IPS DF 6.9 (cell line): ENCODE measurements at regions not wholly inside any gene's neighbourhood (a gene's known extent, or its start where the extent isn't known, plus 50 kb on each side); places are given as distances from the start of the nearest gene placed in this dataset.
A peak's percentile ranks its signal among the peaks of the same experiment; 100 is the strongest.

Experiments
- DNase-seq: peaks from one replicate; pipeline ENCODE4 v3.0.0-alpha.2; 2013; ENCODE audit warnings: low read depth, low spot score
- H3K27ac ChIP-seq: one replicate; pipeline ENCODE4 v1.5.1; 2013; ENCODE audit warnings: low read length, control low read depth
- H3K27me3 ChIP-seq: 2 replicates; pipeline ENCODE4 v1.6.1; 2013; ENCODE audit warnings: mild to moderate bottlenecking, low read length; ENCODE audit not compliant: control insufficient read depth, insufficient read depth
- H3K36me3 ChIP-seq: 2 replicates; pipeline ENCODE4 v1.6.1; 2013; ENCODE audit warnings: low read length; ENCODE audit not compliant: control insufficient read depth, insufficient read depth
- H3K4me1 ChIP-seq: 2 replicates; pipeline ENCODE4 v1.6.1; 2013; ENCODE audit warnings: low read length; ENCODE audit not compliant: control insufficient read depth, insufficient read depth
- H3K4me3 ChIP-seq: 2 replicates; pipeline ENCODE4 v1.5.1; 2013; ENCODE audit warnings: mild to moderate bottlenecking, low read length
- H3K9me3 ChIP-seq: 2 replicates; pipeline ENCODE4 v1.6.1; 2013; ENCODE audit warnings: low read length, inconsistent platforms; ENCODE audit not compliant: control insufficient read depth, insufficient read depth
- WGBS: extraction: QIAGEN DNeasy Blood & Tissue Kit; methylation state at CpG from one replicate; pipeline ENCODE4 v1.1.7; 2013; ENCODE audit warnings: mixed read lengths, missing lambda C conversion rate; ENCODE audit not compliant: insufficient read length, insufficient coverage; 5-methylcytosine and 5-hydroxymethylcytosine counted together

GRCh38 chr7:156590212-156590611 is 50.4 kb upstream of the RNF32 start:
- Histone ChIP-seq H3K27ac (no peak overlapping the region), H3K4me3 (no peak overlapping the region), H3K36me3 (no peaks in the 10 kb centered on the region), H3K27me3 (no peaks in the 10 kb centered on the region), H3K4me1 (no peaks in the 10 kb centered on the region), H3K9me3 (no peaks in the 10 kb centered on the region)
- no CpG with 5 or more reads among the region's 6 CpGs for WGBS
- DNase-seq: no peak

GRCh38 chr7:156589808-156590207 is 50.8 kb upstream of the RNF32 start:
- Histone ChIP-seq H3K27me3 (no peaks in the 10 kb centered on the region), H3K4me3 (no peak overlapping the region), H3K9me3 (no peaks in the 10 kb centered on the region), H3K36me3 (no peaks in the 10 kb centered on the region), H3K27ac (no peak overlapping the region), H3K4me1 (no peaks in the 10 kb centered on the region)
- DNase-seq: no peak
- WGBS: no CpG with 5 or more reads among the region's 2 CpGs

GRCh38 chr7:156585926-156586325 is 54.6 kb upstream of the RNF32 start:
- no peaks in the 10 kb centered on the region for H3K36me3 ChIP-seq
- H3K27ac ChIP-seq: no peak overlapping the region
- H3K9me3 ChIP-seq: no peaks in the 10 kb centered on the region
- WGBS: no CpG with 5 or more reads among the region's 1 CpG
- no peak for DNase-seq
- no peak overlapping the region for H3K4me3 ChIP-seq
- no peaks in the 10 kb centered on the region for H3K4me1 ChIP-seq
- H3K27me3 ChIP-seq: no peaks in the 10 kb centered on the region

- WGBS: no CpG with 5 or more reads among the region's 6 CpGs
- peak; percentile 64 for DNase-seq
- H3K27me3 ChIP-seq: no peaks in the 10 kb centered on the region
- no peak overlapping the region for H3K4me3 ChIP-seq
- no peaks in the 10 kb centered on the region for H3K4me1 ChIP-seq
- H3K36me3 ChIP-seq: no peaks in the 10 kb centered on the region
- no peaks in the 10 kb centered on the region for H3K9me3 ChIP-seq
- H3K27ac ChIP-seq: no peak overlapping the region
Measured at GRCh38 chr7:156585025-156585648, 55.4 kb upstream of the RNF32 start.

GRCh38 chr7:156582591-156583123 is 57.9 kb upstream of the RNF32 start:
- peaks cover 1% of the 10 kb centered on the region; the same call in 1 of the 2 replicates for H3K4me1 ChIP-seq
- no peak overlapping the region for H3K27ac ChIP-seq
- no peaks in the 10 kb centered on the region for H3K36me3 ChIP-seq
- H3K9me3 ChIP-seq: no peaks in the 10 kb centered on the region
- no CpG with 5 or more reads among the region's 11 CpGs for WGBS
- no peaks in the 10 kb centered on the region for H3K27me3 ChIP-seq
- DNase-seq: no peak
- H3K4me3 ChIP-seq: no peak overlapping the region

GRCh38 chr7:156580036-156580435 is 60.5 kb upstream of the RNF32 start:
- no peak for DNase-seq
- no peaks in the 10 kb centered on the region for H3K9me3 ChIP-seq
- H3K27ac ChIP-seq: no peak overlapping the region
- peaks cover 1% of the 10 kb centered on the region; the same call in 1 of the 2 replicates for H3K4me1 ChIP-seq
- no peaks in the 10 kb centered on the region for H3K27me3 ChIP-seq
- no peak overlapping the region for H3K4me3 ChIP-seq
- WGBS: no CpG with 5 or more reads among the region's 8 CpGs
- H3K36me3 ChIP-seq: no peaks in the 10 kb centered on the region

GRCh38 chr7:156579566-156579965 is 61.0 kb upstream of the RNF32 start:
- Histone ChIP-seq H3K27ac (no peak overlapping the region), H3K4me3 (no peak overlapping the region), H3K4me1 (peaks cover 1% of the 10 kb centered on the region; the same call in 1 of the 2 replicates), H3K9me3 (no peaks in the 10 kb centered on the region), H3K27me3 (no peaks in the 10 kb centered on the region), H3K36me3 (no peaks in the 10 kb centered on the region)
- DNase-seq: no peak
- WGBS: no CpG with 5 or more reads among the region's 8 CpGs

- Histone ChIP-seq H3K4me3 (no peak overlapping the region), H3K36me3 (no peaks in the 10 kb centered on the region), H3K9me3 (no peaks in the 10 kb centered on the region), H3K27ac (no peak overlapping the region), H3K4me1 (peaks cover 1% of the 10 kb centered on the region; the same call in 1 of the 2 replicates), H3K27me3 (no peaks in the 10 kb centered on the region)
- no CpG with 5 or more reads among the region's 8 CpGs for WGBS
- no peak for DNase-seq
Measured at GRCh38 chr7:156578978-156579430, 61.6 kb upstream of the RNF32 start.

GRCh38 chr7:156578578-156578940 is 62.0 kb upstream of the RNF32 start:
- Histone ChIP-seq H3K36me3 (no peaks in the 10 kb centered on the region), H3K4me3 (no peak overlapping the region), H3K4me1 (peaks cover 1% of the 10 kb centered on the region; the same call in 1 of the 2 replicates), H3K27ac (no peak overlapping the region), H3K27me3 (no peaks in the 10 kb centered on the region), H3K9me3 (no peaks in the 10 kb centered on the region)
- WGBS: no CpG with 5 or more reads among the region's 23 CpGs
- DNase-seq: no peak

GRCh38 chr7:156577645-156578577 is 62.7 kb upstream of the RNF32 start:
- Histone ChIP-seq H3K36me3 (no peaks in the 10 kb centered on the region), H3K4me3 (no peak overlapping the region), H3K27me3 (no peaks in the 10 kb centered on the region), H3K27ac (no peak overlapping the region), H3K4me1 (peaks cover 1% of the 10 kb centered on the region; the same call in 1 of the 2 replicates), H3K9me3 (no peaks in the 10 kb centered on the region)
- no CpG with 5 or more reads among the region's 15 CpGs for WGBS
- no peak for DNase-seq
